ENCODE measurements at regions not wholly inside any gene's neighbourhood (a gene's known extent, or its start where the extent isn't known, plus 50 kb on each side); places are given as distances from the start of the nearest gene placed in this dataset.

- no peak for TF ChIP-seq CTCF (IDR thresholded peaks at IDR 0.05)
- intact Hi-C loops (cut with micrococcal nuclease) = no loop called here
- H3K27ac Mint-ChIP-seq = no peak overlapping the region
- no peak overlapping the region for H3K27ac ChIP-seq (ENCODE audit: low read length)
- no peaks in the 10 kb centered on the region for H3K36me3 Mint-ChIP-seq
- H3K4me1 Mint-ChIP-seq = no peaks in the 10 kb centered on the region
- H3K27me3 ChIP-seq (ENCODE audit: control insufficient read depth, insufficient read depth, low read length) = no peaks in the 10 kb centered on the region
- no peaks in the 10 kb centered on the region for H3K4me1 ChIP-seq (ENCODE audit: control insufficient read depth, insufficient read depth, low read length)
- ATAC-seq = no peak
- no peak overlapping the region for H3K4me3 ChIP-seq (ENCODE audit: low read length)
- H3K4me3 Mint-ChIP-seq = no peak overlapping the region
- 90% methylated on average over 2 of the region's 2 CpGs for WGBS (ENCODE audit: insufficient coverage)
- H3K36me3 ChIP-seq (ENCODE audit: control insufficient read depth, insufficient read depth, low read length) = no peaks in the 10 kb centered on the region
- no peak for DNase-seq
- H3K9me3 ChIP-seq (ENCODE audit: control insufficient read depth, insufficient read depth, low read length) = no peaks in the 10 kb centered on the region
- peaks cover 3 to 5% of the 10 kb centered on the region in 2 donors for H3K9me3 Mint-ChIP-seq
- no peaks in the 10 kb centered on the region for H3K27me3 Mint-ChIP-seq (ENCODE audit: low read depth in 2 of 2)
Observed at GRCh38 chr2:167555098-167555720, 666.9 kb downstream of the XIRP2 start.

- no peak for DNase-seq
- H3K4me1 ChIP-seq (ENCODE audit: control insufficient read depth, insufficient read depth, low read length) = no peaks in the 10 kb centered on the region
- H3K36me3 ChIP-seq (ENCODE audit: control insufficient read depth, insufficient read depth, low read length) = no peaks in the 10 kb centered on the region
- TF ChIP-seq CTCF (IDR thresholded peaks at IDR 0.05) = no peak
- no peak overlapping the region for H3K27ac ChIP-seq (ENCODE audit: low read length)
- H3K36me3 Mint-ChIP-seq = no peaks in the 10 kb centered on the region
- H3K9me3 Mint-ChIP-seq = peaks cover 0 to 3% of the 10 kb centered on the region in 2 donors
- H3K27ac Mint-ChIP-seq = no peak overlapping the region
- 85% methylated on average over 2 of the region's 2 CpGs for WGBS (ENCODE audit: insufficient coverage)
- H3K4me3 Mint-ChIP-seq = no peak overlapping the region
- no peaks in the 10 kb centered on the region for H3K9me3 ChIP-seq (ENCODE audit: control insufficient read depth, insufficient read depth, low read length)
- intact Hi-C loops (cut with micrococcal nuclease) = no loop called here
- ATAC-seq = no peak
- H3K27me3 Mint-ChIP-seq (ENCODE audit: low read depth in 2 of 2) = no peaks in the 10 kb centered on the region
- no peaks in the 10 kb centered on the region for H3K4me1 Mint-ChIP-seq
- H3K27me3 ChIP-seq (ENCODE audit: control insufficient read depth, insufficient read depth, low read length) = no peaks in the 10 kb centered on the region
- H3K4me3 ChIP-seq (ENCODE audit: low read length) = no peak overlapping the region
Observed at GRCh38 chr2:167553635-167554034, 665.4 kb downstream of the XIRP2 start.

- intact Hi-C loops (cut with micrococcal nuclease) = no loop called here
- Mint-ChIP-seq H3K27me3 (ENCODE audit: low read depth in 2 of 2) (no peaks in the 10 kb centered on the region), H3K36me3 (no peaks in the 10 kb centered on the region), H3K4me1 (no peaks in the 10 kb centered on the region), H3K4me3 (no peak overlapping the region), H3K27ac (no peak overlapping the region), H3K9me3 (peaks cover 0 to 6% of the 10 kb centered on the region in 2 donors)
- Histone ChIP-seq H3K27me3 (ENCODE audit: control insufficient read depth, insufficient read depth, low read length) (no peaks in the 10 kb centered on the region), H3K9me3 (ENCODE audit: control insufficient read depth, insufficient read depth, low read length) (no peaks in the 10 kb centered on the region), H3K27ac (ENCODE audit: low read length) (no peak overlapping the region), H3K36me3 (ENCODE audit: control insufficient read depth, insufficient read depth, low read length) (no peaks in the 10 kb centered on the region), H3K4me1 (ENCODE audit: control insufficient read depth, insufficient read depth, low read length) (no peaks in the 10 kb centered on the region), H3K4me3 (ENCODE audit: low read length) (no peak overlapping the region)
- DNase-seq (no peak), ATAC-seq (no peak)
- 63% methylated on average over 4 of the region's 4 CpGs for WGBS (ENCODE audit: insufficient coverage)
- TF ChIP-seq CTCF (IDR thresholded peaks at IDR 0.05) = no peak
Observed at GRCh38 chr2:167551416-167551815, 663.1 kb downstream of the XIRP2 start.

GRCh38 chr2:167550448-167550847 is 662.2 kb downstream of the XIRP2 start:
- H3K9me3 Mint-ChIP-seq = peaks cover 0 to 5% of the 10 kb centered on the region in 2 donors

More at GRCh38 chr2:167550448-167550847, 662.2 kb downstream of the XIRP2 start:
- no peak overlapping the region for H3K27ac ChIP-seq (ENCODE audit: low read length)
- H3K27me3 ChIP-seq (ENCODE audit: control insufficient read depth, insufficient read depth, low read length) = no peaks in the 10 kb centered on the region
- Mint-ChIP-seq H3K36me3 (no peaks in the 10 kb centered on the region), H3K4me1 (no peaks in the 10 kb centered on the region), H3K27ac (no peak overlapping the region), H3K4me3 (no peak overlapping the region), H3K27me3 (ENCODE audit: low read depth in 2 of 2) (no peaks in the 10 kb centered on the region)
- H3K9me3 ChIP-seq (ENCODE audit: control insufficient read depth, insufficient read depth, low read length) = no peaks in the 10 kb centered on the region
- no peak overlapping the region for H3K4me3 ChIP-seq (ENCODE audit: low read length)
- DNase-seq = no peak
- intact Hi-C loops (cut with micrococcal nuclease) = no loop called here
- no peaks in the 10 kb centered on the region for H3K36me3 ChIP-seq (ENCODE audit: control insufficient read depth, insufficient read depth, low read length)
- TF ChIP-seq CTCF (IDR thresholded peaks at IDR 0.05) = no peak
- 89% methylated on average over 1 of the region's 1 CpG for WGBS (ENCODE audit: insufficient coverage)
- ATAC-seq = no peak
- no peaks in the 10 kb centered on the region for H3K4me1 ChIP-seq (ENCODE audit: control insufficient read depth, insufficient read depth, low read length)
